ENCODE measurements at regions not wholly inside any gene's neighbourhood (a gene's known extent, or its start where the extent isn't known, plus 50 kb on each side); places are given as distances from the start of the nearest gene placed in this dataset.

GRCh38 chr9:95669253-95669652, 152.5 kb upstream of the PTCH1 start:
- no peak for DNase-seq (ENCODE audit: low read depth)
- TF ChIP-seq, protein P1, sequence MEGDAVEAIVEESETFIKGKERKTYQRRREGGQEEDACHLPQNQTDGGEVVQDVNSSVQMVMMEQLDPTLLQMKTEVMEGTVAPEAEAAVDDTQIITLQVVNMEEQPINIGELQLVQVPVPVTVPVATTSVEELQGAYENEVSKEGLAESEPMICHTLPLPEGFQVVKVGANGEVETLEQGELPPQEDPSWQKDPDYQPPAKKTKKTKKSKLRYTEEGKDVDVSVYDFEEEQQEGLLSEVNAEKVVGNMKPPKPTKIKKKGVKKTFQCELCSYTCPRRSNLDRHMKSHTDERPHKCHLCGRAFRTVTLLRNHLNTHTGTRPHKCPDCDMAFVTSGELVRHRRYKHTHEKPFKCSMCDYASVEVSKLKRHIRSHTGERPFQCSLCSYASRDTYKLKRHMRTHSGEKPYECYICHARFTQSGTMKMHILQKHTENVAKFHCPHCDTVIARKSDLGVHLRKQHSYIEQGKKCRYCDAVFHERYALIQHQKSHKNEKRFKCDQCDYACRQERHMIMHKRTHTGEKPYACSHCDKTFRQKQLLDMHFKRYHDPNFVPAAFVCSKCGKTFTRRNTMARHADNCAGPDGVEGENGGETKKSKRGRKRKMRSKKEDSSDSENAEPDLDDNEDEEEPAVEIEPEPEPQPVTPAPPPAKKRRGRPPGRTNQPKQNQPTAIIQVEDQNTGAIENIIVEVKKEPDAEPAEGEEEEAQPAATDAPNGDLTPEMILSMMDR (IDR thresholded peaks at IDR 0.05; ENCODE audit: insufficient read depth, low read depth, low read length) = no peak
- ChIA-PET POLR2A (no interaction called here), CTCF (no interaction called here)
- H3K4me3 ChIP-seq (ENCODE audit: low read depth, low read length) = no peak overlapping the region
- no peaks in the 10 kb centered on the region for H3K36me3 ChIP-seq (ENCODE audit: control insufficient read depth, insufficient read depth, low read length)
- peaks cover 5% of the 10 kb centered on the region for H3K27me3 ChIP-seq (ENCODE audit: control insufficient read depth, insufficient read depth, low read length)

- ChIA-PET POLR2A (no interaction called here), CTCF (no interaction called here)
- Histone ChIP-seq H3K4me3 (ENCODE audit: low read depth, low read length) (no peak overlapping the region), H3K36me3 (ENCODE audit: control insufficient read depth, insufficient read depth, low read length) (no peaks in the 10 kb centered on the region), H3K27me3 (ENCODE audit: control insufficient read depth, insufficient read depth, low read length) (peaks cover 5% of the 10 kb centered on the region)
- no peak for DNase-seq (ENCODE audit: low read depth)
- TF ChIP-seq, protein P1 (IDR thresholded peaks at IDR 0.05; ENCODE audit: insufficient read depth, low read depth, low read length) = no peak
Measured at GRCh38 chr9:95667789-95668188, 151.0 kb upstream of the PTCH1 start.

- CTCF ChIA-PET = interaction anchor here (0.7 kb wide), 1 partner anchor 535 kb away, joined by 3 read pairs; no protein-coding TSS in a partner anchor
- DNase-seq (ENCODE audit: low read depth) = no peak
- Histone ChIP-seq H3K4me3 (ENCODE audit: low read depth, low read length) (no peak overlapping the region), H3K27me3 (ENCODE audit: control insufficient read depth, insufficient read depth, low read length) (peaks cover 5% of the 10 kb centered on the region), H3K36me3 (ENCODE audit: control insufficient read depth, insufficient read depth, low read length) (no peaks in the 10 kb centered on the region)
- TF ChIP-seq, protein P1 (IDR thresholded peaks at IDR 0.05; ENCODE audit: insufficient read depth, low read depth, low read length) = no peak
- POLR2A ChIA-PET = no interaction called here
Measured at GRCh38 chr9:95666785-95667155, 150.0 kb upstream of the PTCH1 start.

DNA sequence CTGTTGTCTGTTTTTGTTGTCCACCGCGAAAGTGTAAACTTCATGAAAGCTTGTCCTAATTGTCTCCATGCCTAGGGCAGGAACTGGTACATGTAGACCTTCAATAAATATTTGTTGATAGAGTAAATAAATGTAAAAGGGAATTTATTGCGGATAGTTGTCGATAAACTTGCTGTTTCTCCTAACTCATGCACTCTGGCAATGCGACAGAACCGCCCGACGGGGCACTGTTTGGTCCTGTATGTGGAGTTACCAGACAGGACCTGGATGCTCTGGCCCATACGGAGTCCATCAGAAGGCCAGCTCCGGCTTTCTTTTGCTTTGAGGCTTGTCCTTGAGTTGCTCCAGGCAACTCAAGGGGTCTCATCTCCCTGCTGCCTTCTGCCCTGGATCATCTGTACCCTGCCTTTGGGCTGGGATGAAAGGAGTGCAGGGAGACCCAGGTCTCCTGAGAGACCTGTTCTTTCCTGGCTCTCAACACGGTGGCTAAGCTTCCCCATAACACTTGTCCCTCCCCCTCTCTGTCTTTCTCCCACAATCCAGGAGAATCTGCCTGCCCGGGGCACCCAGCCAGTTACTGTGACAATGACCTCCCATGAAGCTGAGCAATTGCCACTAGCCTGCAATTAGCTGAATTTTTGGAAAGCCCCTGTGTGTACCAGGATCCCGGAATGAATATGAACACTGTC, 149.5 kb upstream of the PTCH1 start:
- ChIA-PET CTCF (no interaction called here), POLR2A (no interaction called here)
- TF ChIP-seq, protein P1 (IDR thresholded peaks at IDR 0.05; ENCODE audit: insufficient read depth, low read depth, low read length) = no peak
- no peak for DNase-seq (ENCODE audit: low read depth)
- no peak overlapping the region for H3K4me3 ChIP-seq (ENCODE audit: low read depth, low read length)
- no peaks in the 10 kb centered on the region for H3K36me3 ChIP-seq (ENCODE audit: control insufficient read depth, insufficient read depth, low read length)
- H3K27me3 ChIP-seq (ENCODE audit: control insufficient read depth, insufficient read depth, low read length) = peaks cover 5% of the 10 kb centered on the region

- ChIA-PET POLR2A (no interaction called here), CTCF (no interaction called here)
- no peak for DNase-seq (ENCODE audit: low read depth)
- no peak overlapping the region for H3K4me3 ChIP-seq (ENCODE audit: low read depth, low read length)
- TF ChIP-seq, protein P1 (IDR thresholded peaks at IDR 0.05; ENCODE audit: insufficient read depth, low read depth, low read length) = no peak
- H3K27me3 ChIP-seq (ENCODE audit: control insufficient read depth, insufficient read depth, low read length) = no peaks in the 10 kb centered on the region
- H3K36me3 ChIP-seq (ENCODE audit: control insufficient read depth, insufficient read depth, low read length) = no peaks in the 10 kb centered on the region
Measured at GRCh38 chr9:95653246-95653645, 136.5 kb upstream of the PTCH1 start.

Data from BJ (cell line).